CD4-positive, alpha-beta T cell treated with Interleukin-6 at 100 ng/mL for 8 hours (primary cell): ENCODE measurements at regions not wholly inside any gene's neighbourhood (a gene's known extent, or its start where the extent isn't known, plus 50 kb on each side); places are given as distances from the start of the nearest gene placed in this dataset.
A peak's percentile ranks its signal among the peaks of the same experiment; 100 is the strongest.

Experiments used
- DNase-seq: peaks from one replicate; pipeline ENCODE4 v3.0.0-alpha.2; 2020; ENCODE audit warnings: mixed read lengths, low spot score

DNA sequence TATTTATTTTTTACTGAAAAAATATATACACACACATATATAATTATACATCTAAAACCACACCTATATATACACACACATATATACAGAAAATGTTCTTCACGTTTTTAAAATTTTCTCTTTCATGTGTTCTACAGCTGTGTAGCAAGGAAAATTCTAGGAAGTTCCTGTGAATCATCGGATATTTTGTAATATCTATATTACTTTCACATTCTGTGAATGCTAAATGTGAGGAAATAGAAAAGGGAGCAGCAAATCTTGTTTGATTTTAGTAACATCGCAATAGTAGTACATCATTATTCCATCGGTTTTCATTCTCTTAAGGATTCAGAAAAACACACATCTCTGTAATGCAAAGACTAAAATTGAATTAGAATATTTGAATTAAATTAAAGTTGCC, 836.8 kb upstream of the NECTIN3 start:
- no peak for DNase-seq

DNA sequence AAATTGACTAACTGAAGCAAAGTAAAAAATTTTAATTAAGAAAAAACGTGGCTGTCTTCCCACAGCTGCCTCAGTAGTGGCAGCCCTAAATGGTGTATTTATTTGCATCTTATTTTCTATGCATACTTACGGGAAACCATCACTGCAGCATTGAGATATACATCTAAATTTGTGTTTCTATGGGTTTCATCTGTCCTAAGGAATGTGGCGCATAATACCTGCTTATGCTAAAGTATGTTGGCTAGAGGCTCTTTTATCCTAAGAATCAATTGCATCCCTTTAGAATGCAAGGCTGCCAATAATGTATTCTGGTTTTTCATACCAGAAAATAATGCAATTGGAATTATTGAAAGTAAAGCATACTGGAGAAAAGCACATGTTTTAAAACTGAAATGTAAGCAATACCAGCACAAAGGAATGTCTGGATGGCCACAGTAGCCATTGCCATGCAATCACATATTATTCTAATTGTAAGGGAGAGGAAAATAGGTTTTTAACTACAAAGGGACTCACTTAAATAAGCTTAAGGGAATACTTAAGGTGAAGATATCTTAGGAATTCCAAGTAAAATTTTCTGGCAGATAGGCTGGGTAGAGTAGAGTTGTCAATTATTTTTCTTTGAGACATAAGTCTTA, 834.5 kb upstream of the NECTIN3 start:
- DNase-seq, result no peak

GRCh38 chr3:110243081-110243480, 828.5 kb upstream of the NECTIN3 start:
- no peak for DNase-seq

DNA sequence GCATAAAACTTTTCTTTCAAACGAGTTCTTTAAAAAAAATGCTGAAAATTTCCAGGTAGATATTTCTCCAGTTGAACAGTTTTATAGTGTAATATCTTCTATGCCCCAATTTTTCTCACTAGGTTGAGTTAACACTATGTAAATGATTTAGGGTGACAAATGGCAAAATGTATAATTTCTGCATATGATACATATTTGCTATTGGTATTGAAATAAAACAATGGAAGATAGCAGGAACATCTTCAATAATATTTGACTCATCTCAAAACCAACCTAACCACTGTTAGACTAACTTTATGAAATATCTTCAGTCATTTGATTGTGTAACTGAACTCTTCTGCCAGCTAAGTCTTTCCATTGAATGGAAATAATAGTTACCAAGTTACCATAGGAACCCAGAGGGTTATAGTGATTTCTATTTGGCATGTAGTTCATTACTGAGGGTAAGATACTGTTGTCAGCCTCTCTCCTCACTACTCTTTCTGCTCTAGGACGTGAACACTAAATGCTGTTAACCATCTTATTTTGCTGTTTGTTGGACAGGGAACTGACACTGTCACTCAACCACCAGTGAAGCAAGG, 824.7 kb upstream of the NECTIN3 start:
- no peak for DNase-seq

GRCh38 chr3:110248666-110249065, 823.0 kb upstream of the NECTIN3 start:
- DNase-seq, result no peak

DNA sequence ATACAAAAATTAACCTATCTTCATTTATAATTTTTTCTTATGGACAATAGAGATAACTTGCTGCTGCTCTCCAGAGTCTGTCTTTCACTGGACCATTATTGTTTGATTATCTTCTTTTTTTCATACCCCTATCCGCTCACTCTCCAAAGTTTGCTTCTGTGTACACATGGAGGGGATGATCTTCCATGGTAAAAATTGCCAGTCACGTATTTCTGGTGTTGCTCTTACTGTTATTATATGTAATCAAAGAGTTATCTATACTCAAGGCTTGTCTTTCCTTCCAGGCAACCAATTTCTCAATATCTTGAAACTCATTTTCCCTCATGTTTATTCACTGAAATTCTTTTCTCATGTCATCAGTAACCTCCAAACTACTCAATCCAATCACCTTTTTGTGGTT, 817.8 kb upstream of the NECTIN3 start:
- DNase-seq, result no peak

DNA sequence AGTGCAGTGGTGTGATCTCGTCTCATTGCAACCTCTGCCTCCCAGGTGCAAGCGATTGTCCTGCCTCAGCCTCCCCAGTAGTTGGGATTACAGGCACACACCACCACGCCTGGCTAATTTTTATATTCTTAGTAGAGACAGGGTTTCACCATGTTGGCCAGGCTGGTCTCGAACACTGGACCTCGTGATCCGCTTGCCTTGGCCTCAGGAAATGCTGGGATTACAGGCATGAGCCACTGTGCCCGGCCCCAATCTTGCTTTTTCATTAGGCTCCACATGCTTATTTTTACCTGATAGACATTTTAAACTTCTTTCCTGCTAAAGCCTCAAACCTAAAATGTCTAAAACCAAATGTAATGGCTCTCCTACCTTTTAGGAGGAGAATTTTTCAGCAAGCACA, 817.0 kb upstream of the NECTIN3 start:
- DNase-seq, result no peak

DNA sequence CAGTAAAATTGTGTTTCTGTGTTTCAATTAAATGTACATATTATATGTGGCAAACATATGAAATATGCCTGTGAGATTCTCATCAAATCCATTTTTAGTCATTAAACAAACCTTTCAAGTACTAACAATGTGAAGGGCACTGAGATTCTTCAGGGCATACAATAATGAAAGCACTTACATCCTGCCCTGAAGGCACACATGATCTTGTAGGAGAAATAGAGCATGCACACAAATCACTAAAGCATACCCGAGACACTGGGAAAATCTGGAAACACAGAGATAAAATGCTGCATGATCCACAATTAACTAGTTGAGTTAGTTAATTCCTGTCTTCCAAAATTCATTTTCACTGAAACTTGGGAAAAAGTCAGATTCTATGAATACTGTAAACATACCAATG, 810.5 kb upstream of the NECTIN3 start:
- DNase-seq, result no peak

DNA sequence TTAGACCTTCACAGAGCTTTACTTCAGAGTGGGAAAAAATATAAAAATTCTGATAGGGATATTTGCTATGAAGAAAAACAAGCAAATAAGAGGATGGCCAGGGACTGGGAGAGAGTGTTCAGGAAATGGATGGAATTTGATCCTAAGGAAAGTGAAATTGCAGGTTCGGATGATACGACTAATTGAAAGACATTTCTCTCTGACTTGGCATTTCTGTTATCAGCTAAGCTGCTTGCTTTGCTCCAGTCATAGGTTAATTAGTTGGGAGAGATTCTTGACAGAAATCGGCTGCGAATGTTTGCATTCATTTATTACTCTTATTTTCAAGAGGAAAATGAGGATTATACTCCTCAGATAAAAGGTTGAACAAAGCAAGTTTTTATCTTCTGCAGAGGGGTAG, 808.7 kb upstream of the NECTIN3 start:
- no peak for DNase-seq

- no peak for DNase-seq
Observed at GRCh38 chr3:110265302-110265701, 806.3 kb upstream of the NECTIN3 start.

- no peak for DNase-seq
Observed at GRCh38 chr3:110267304-110267845, 804.2 kb upstream of the NECTIN3 start.

DNA sequence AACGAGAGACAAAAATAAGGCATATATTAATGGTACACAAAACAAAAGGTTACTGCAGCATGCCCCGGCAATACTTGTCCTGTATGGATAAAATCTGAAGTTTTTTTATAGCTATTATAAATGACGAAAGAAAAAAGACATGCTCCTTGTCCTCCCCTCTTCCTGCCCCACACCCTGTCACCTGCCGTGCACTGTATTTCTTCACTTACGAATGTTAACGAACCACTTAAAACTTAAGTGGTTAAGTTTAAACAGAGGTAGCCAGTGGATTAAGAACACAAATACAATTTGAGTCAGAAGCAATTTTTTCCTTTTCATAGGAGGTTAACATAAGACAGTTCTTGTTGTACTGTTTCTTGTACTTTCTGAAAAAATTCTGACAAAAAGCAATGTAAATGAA, 799.1 kb upstream of the NECTIN3 start:
- DNase-seq, result no peak

GRCh38 chr3:110291886-110292501, 779.6 kb upstream of the NECTIN3 start:
- DNase-seq, result no peak

GRCh38 chr3:110293660-110294059, 778.0 kb upstream of the NECTIN3 start:
- DNase-seq, result no peak

- no peak for DNase-seq
Observed at GRCh38 chr3:110296885-110297284, 774.7 kb upstream of the NECTIN3 start.

DNA sequence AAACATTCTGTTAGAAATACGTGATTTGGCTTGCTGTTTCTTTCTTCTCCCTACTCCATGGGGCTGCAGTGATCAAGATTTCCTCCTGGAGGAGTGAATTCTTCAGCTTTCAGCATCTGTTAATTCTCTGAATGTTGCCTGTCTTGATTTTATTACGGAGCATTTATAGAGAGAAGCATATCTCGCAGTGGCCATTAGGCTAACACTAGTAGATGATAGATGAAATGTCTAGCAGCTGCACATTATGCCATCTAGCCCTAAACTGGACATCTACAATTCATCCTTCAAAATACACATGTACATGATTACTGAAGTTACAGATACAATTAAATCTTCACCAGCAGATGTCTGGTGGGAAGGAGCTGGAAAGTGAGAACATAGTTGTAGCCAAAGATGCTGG, 769.8 kb upstream of the NECTIN3 start:
- DNase-seq, result no peak

- no peak for DNase-seq
Observed at GRCh38 chr3:110307065-110307809, 764.4 kb upstream of the NECTIN3 start.

DNA sequence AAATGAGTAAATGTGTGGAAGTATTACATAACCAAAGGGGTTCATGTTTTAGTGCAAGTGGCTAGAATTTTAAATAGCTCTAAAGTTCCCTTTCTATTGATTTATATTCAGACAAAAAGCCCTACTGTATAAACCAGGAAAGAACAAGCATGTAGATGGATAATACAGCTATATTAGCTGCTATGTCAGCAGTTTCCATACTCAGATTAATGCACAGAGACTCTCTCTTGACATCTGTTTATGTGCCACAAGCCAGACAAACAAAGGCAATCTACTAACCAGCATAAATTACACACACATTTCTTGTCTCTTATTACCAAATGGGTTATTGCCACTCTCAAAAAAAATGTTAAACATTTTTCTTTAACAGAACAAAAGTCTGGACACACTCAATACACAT, 760.1 kb upstream of the NECTIN3 start:
- DNase-seq, result no peak

DNA sequence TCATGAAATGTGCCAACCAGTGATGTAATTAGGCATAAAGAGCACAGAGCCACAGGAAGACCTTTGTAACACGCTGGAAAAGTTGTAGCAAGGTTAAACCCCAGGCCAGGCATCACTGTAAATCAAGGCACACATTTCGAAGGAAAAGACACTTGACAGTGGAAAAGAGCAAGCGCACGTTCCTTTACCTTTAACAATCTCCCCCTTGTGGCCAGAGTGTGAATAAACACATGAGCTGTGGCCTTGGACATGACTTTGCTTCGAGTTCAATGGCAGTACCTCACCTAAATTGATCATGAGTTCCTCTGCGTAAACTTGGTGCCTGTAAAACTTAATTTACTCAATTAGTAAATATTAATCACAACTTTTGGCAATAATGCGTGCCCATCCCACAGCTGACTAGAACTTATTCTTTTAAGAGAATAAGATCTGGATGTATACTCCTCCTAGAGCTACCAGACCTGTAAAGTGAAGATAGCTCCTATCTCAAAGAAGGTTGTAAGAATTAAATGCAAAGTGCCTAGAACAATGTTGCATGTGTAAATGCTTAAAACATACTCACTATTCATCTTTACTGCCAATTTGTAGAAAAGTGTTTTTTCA, 757.0 kb upstream of the NECTIN3 start:
- DNase-seq, result peak; percentile 67

- DNase-seq, result no peak
Observed at GRCh38 chr3:110318108-110318507, 753.5 kb upstream of the NECTIN3 start.

DNA sequence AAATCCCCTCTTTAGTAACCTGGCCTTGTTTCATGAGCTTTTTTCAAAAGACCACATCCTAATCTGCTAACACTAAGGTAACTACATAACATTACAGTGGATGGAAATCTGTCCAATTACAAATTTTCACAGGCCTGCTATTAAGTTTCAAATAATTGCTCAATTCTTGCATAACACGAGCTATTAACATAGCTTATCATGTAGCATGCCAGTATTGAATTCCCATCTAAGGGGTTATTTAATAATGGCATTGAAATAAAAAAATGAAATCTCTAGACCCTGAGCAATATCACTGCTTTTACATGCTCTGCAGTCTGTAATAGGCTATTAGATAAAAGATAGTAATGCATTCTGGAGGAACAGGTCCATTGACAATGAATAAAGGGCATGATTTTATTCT, 748.3 kb upstream of the NECTIN3 start:
- DNase-seq, result no peak

GRCh38 chr3:110324171-110324705, 747.4 kb upstream of the NECTIN3 start:
- DNase-seq, result no peak
